ENCODE measurements at regions not wholly inside any gene's neighbourhood (a gene's known extent, or its start where the extent isn't known, plus 50 kb on each side); places are given as distances from the start of the nearest gene placed in this dataset.

DNA sequence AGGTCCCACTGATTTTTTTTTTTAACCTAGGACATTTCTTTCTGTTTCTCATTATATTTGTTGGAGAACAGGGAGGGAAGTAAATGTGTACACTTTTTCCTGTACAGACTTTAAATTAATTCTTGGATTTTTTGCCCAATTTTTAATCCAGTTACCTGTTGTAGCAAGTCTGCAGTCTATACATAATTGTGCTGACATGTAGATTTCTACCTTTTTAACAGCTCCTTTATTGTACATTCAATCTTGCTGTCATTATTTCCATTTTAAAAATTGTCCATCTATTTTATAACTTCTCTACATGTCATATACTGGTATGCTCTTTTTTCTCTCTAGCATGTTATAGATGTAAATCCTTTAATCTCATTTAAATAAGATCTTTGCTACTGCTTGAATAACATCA, 1838.7 kb upstream of the CDH9 start:
- H3K27me3 ChIP-seq (ENCODE audit: control insufficient read depth, low read length) = no peaks in the 10 kb centered on the region
- H3K79me2 ChIP-seq (ENCODE audit: control insufficient read depth, low read length) = no peaks in the 10 kb centered on the region
- no peaks in the 10 kb centered on the region for H3K9me3 ChIP-seq (ENCODE audit: control insufficient read depth, insufficient read depth, low read length)
- H3K36me3 ChIP-seq (ENCODE audit: control insufficient read depth, low read length) = no peaks in the 10 kb centered on the region
- no peak for TF ChIP-seq EZH2phosphoT487 (IDR thresholded peaks at IDR 0.05; ENCODE audit: borderline replicate concordance, low read length)
- TF ChIP-seq, protein P1, sequence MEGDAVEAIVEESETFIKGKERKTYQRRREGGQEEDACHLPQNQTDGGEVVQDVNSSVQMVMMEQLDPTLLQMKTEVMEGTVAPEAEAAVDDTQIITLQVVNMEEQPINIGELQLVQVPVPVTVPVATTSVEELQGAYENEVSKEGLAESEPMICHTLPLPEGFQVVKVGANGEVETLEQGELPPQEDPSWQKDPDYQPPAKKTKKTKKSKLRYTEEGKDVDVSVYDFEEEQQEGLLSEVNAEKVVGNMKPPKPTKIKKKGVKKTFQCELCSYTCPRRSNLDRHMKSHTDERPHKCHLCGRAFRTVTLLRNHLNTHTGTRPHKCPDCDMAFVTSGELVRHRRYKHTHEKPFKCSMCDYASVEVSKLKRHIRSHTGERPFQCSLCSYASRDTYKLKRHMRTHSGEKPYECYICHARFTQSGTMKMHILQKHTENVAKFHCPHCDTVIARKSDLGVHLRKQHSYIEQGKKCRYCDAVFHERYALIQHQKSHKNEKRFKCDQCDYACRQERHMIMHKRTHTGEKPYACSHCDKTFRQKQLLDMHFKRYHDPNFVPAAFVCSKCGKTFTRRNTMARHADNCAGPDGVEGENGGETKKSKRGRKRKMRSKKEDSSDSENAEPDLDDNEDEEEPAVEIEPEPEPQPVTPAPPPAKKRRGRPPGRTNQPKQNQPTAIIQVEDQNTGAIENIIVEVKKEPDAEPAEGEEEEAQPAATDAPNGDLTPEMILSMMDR (IDR thresholded peaks at IDR 0.05; ENCODE audit: low read depth, low read length, poor library complexity, severe bottlenecking) = no peak
- H3K9me2 ChIP-seq (replicated peaks; ENCODE audit: control insufficient read depth, low read length) = no peaks in the 10 kb centered on the region
- H3K4me1 ChIP-seq (ENCODE audit: control insufficient read depth, low read length) = no peaks in the 10 kb centered on the region
- no peak overlapping the region for H3K27ac ChIP-seq (ENCODE audit: low read depth, low read length)
- no peaks in the 10 kb centered on the region for H3F3A ChIP-seq (ENCODE audit: control insufficient read depth, insufficient read depth)
- no peaks in the 10 kb centered on the region for H4K20me1 ChIP-seq (ENCODE audit: control insufficient read depth, insufficient read depth, low read depth, low read length)
- H3K4me3 ChIP-seq (ENCODE audit: low read length) = no peak overlapping the region
- H3K4me2 ChIP-seq (ENCODE audit: low read length) = no peak overlapping the region

DNA sequence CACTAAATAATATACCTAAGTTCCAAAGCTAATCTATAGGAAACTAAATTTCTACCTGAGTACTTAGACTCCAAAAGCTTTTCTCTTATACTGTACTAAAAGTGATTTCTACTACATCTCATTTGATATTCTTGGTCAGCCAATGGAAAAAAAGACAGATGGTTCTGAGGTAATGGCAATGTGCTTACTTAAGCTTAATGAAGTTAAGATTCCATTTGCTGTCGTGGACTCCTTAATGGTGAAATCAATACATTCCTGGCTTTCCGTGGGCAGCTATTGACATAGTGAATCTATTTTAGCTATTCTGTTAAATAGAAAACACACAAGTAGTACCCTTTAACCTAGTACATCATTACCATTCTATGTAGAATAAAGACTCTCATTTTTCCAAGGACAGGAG, 1825.6 kb upstream of the CDH9 start:
- Histone ChIP-seq H3K27me3 (ENCODE audit: control insufficient read depth, low read length) (no peaks in the 10 kb centered on the region), H3K79me2 (ENCODE audit: control insufficient read depth, low read length) (no peaks in the 10 kb centered on the region), H3K27ac (ENCODE audit: low read depth, low read length) (no peak overlapping the region), H3K4me1 (ENCODE audit: control insufficient read depth, low read length) (no peaks in the 10 kb centered on the region), H3K9me3 (ENCODE audit: control insufficient read depth, insufficient read depth, low read length) (peaks cover 3% of the 10 kb centered on the region; the same call in 1 of the 2 replicates), H4K20me1 (ENCODE audit: control insufficient read depth, insufficient read depth, low read depth, low read length) (no peaks in the 10 kb centered on the region), H3K36me3 (ENCODE audit: control insufficient read depth, low read length) (no peaks in the 10 kb centered on the region), H3K4me3 (ENCODE audit: low read length) (no peak overlapping the region), H3K4me2 (ENCODE audit: low read length) (no peak overlapping the region), H3F3A (ENCODE audit: control insufficient read depth, insufficient read depth) (no peaks in the 10 kb centered on the region), H3K9me2 (replicated peaks; ENCODE audit: control insufficient read depth, low read length) (no peaks in the 10 kb centered on the region)
- TF ChIP-seq, protein P1 (IDR thresholded peaks at IDR 0.05; ENCODE audit: low read depth, low read length, poor library complexity, severe bottlenecking) = no peak
- TF ChIP-seq EZH2phosphoT487 (IDR thresholded peaks at IDR 0.05; ENCODE audit: borderline replicate concordance, low read length) = no peak

DNA sequence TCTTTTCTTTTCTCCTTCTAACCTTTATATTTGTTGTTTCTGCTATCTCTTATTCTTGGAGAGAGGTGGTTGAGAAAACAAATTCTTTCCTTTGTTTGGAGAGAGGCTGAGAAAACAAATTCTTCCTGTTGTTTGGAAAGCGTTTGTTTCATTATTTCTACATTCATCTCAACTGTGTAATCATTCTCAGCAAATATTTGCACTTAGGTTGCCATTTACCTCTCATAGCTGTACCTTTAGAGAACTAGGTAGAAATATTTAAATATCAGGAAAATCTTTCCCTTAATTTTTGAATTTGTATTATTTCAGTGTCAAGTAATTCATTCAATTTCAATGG, 1824.4 kb upstream of the CDH9 start:
- Histone ChIP-seq H3K4me3 (ENCODE audit: low read length) (no peak overlapping the region), H3K4me2 (ENCODE audit: low read length) (no peak overlapping the region), H3K9me3 (ENCODE audit: control insufficient read depth, insufficient read depth, low read length) (peaks cover 3% of the 10 kb centered on the region; the same call in 1 of the 2 replicates), H4K20me1 (ENCODE audit: control insufficient read depth, insufficient read depth, low read depth, low read length) (no peaks in the 10 kb centered on the region), H3K79me2 (ENCODE audit: control insufficient read depth, low read length) (no peaks in the 10 kb centered on the region), H3K36me3 (ENCODE audit: control insufficient read depth, low read length) (no peaks in the 10 kb centered on the region), H3K27me3 (ENCODE audit: control insufficient read depth, low read length) (no peaks in the 10 kb centered on the region), H3K9me2 (replicated peaks; ENCODE audit: control insufficient read depth, low read length) (no peaks in the 10 kb centered on the region), H3F3A (ENCODE audit: control insufficient read depth, insufficient read depth) (no peaks in the 10 kb centered on the region), H3K27ac (ENCODE audit: low read depth, low read length) (no peak overlapping the region), H3K4me1 (ENCODE audit: control insufficient read depth, low read length) (no peaks in the 10 kb centered on the region)
- no peak for TF ChIP-seq EZH2phosphoT487 (IDR thresholded peaks at IDR 0.05; ENCODE audit: borderline replicate concordance, low read length)
- TF ChIP-seq, protein P1 (IDR thresholded peaks at IDR 0.05; ENCODE audit: low read depth, low read length, poor library complexity, severe bottlenecking) = no peak
